ENCODE measurements at regions not wholly inside any gene's neighbourhood (a gene's known extent, or its start where the extent isn't known, plus 50 kb on each side); places are given as distances from the start of the nearest gene placed in this dataset.

DNA sequence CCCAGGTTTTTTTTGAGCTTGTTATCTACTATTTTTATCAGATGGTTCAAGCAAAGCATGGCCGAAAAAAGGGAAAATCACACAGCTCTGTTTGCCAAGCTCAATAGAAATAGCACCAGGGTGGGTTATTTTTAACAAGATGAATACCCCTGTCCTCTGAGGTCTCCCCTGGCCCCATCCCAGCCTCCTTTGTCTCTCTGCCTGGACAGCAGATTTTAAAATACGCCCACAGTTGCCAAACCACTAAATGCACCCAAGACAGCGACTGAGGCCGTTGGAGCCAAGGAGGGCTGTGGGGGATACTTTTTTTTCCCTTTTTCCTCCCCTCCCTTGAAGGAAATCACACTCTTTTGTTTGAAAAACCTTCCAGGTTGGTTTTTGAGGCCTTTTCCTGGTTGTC, 106.6 kb downstream of the VEGFA start:
- TF ChIP-seq ZNF707 (CRISPR knock-in tag; conservative IDR thresholded peaks at IDR 0.05) (no peak), SMARCE1 (IDR thresholded peaks at IDR 0.05) (no peak), EHMT2 (IDR thresholded peaks at IDR 0.05) (no peak), ZSCAN32 (CRISPR knock-in tag; IDR thresholded peaks at IDR 0.05) (no peak), BHLHE40 (IDR thresholded peaks at IDR 0.05; ENCODE audit: low read length) (no peak), EZH2 (IDR thresholded peaks at IDR 0.05; ENCODE audit: borderline replicate concordance, low read depth, low read length) (no peak), BRF1 (IDR thresholded peaks at IDR 0.05; ENCODE audit: borderline replicate concordance, extremely low read depth, insufficient read length) (no peak), HCFC1 (IDR thresholded peaks at IDR 0.05; ENCODE audit: low read depth, low read length) (no peak), LCOR (CRISPR knock-in tag; IDR thresholded peaks at IDR 0.05) (no peak)
- TF ChIP-seq, protein P1, sequence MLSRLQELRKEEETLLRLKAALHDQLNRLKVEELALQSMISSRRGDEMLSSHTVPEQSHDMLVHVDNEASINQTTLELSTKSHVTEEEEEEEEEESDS (CRISPR knock-in tag; IDR thresholded peaks at IDR 0.05), result no peak
- TF ChIP-seq, protein P2, sequence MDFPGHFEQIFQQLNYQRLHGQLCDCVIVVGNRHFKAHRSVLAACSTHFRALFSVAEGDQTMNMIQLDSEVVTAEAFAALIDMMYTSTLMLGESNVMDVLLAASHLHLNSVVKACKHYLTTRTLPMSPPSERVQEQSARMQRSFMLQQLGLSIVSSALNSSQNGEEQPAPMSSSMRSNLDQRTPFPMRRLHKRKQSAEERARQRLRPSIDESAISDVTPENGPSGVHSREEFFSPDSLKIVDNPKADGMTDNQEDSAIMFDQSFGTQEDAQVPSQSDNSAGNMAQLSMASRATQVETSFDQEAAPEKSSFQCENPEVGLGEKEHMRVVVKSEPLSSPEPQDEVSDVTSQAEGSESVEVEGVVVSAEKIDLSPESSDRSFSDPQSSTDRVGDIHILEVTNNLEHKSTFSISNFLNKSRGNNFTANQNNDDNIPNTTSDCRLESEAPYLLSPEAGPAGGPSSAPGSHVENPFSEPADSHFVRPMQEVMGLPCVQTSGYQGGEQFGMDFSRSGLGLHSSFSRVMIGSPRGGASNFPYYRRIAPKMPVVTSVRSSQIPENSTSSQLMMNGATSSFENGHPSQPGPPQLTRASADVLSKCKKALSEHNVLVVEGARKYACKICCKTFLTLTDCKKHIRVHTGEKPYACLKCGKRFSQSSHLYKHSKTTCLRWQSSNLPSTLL (IDR thresholded peaks at IDR 0.05), result no peak
- TF ChIP-seq, protein P3, sequence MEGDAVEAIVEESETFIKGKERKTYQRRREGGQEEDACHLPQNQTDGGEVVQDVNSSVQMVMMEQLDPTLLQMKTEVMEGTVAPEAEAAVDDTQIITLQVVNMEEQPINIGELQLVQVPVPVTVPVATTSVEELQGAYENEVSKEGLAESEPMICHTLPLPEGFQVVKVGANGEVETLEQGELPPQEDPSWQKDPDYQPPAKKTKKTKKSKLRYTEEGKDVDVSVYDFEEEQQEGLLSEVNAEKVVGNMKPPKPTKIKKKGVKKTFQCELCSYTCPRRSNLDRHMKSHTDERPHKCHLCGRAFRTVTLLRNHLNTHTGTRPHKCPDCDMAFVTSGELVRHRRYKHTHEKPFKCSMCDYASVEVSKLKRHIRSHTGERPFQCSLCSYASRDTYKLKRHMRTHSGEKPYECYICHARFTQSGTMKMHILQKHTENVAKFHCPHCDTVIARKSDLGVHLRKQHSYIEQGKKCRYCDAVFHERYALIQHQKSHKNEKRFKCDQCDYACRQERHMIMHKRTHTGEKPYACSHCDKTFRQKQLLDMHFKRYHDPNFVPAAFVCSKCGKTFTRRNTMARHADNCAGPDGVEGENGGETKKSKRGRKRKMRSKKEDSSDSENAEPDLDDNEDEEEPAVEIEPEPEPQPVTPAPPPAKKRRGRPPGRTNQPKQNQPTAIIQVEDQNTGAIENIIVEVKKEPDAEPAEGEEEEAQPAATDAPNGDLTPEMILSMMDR (IDR thresholded peaks at IDR 0.05 in 2 of 3, conservative IDR thresholded peaks at IDR 0.05 in 1 of 3; ENCODE audit: insufficient read depth in 2 of 3, low read depth in 1 of 3, low read length in 3 of 3), result no peak

Measured in K562 (cell line).